ENCODE measurements at regions not wholly inside any gene's neighbourhood (a gene's known extent, or its start where the extent isn't known, plus 50 kb on each side); places are given as distances from the start of the nearest gene placed in this dataset.

- TF ChIP-seq CTCF (IDR thresholded peaks at IDR 0.05) = no peak
- Mint-ChIP-seq H3K27me3 (ENCODE audit: insufficient read depth) (no peaks in the 10 kb centered on the region; the same call in 1 of the 2 replicates), H3K9me3 (peaks cover 22% of the 10 kb centered on the region), H3K27ac (no peak overlapping the region), H3K4me1 (ENCODE audit: low read depth) (no peaks in the 10 kb centered on the region), H3K36me3 (ENCODE audit: low read depth) (no peaks in the 10 kb centered on the region), H3K4me3 (no peak overlapping the region)
- DNase-seq = no peak
Observed at GRCh38 chr7:25643286-25643685, 415.0 kb upstream of the NPVF start.

GRCh38 chr7:25643770-25644394, 415.6 kb upstream of the NPVF start:
- no peaks in the 10 kb centered on the region for H3K4me1 Mint-ChIP-seq (ENCODE audit: low read depth)
- H3K27me3 Mint-ChIP-seq (ENCODE audit: insufficient read depth) = no peaks in the 10 kb centered on the region; the same call in 1 of the 2 replicates
- no peak overlapping the region for H3K4me3 Mint-ChIP-seq
- peaks cover 23% of the 10 kb centered on the region for H3K9me3 Mint-ChIP-seq
- H3K36me3 Mint-ChIP-seq (ENCODE audit: low read depth) = no peaks in the 10 kb centered on the region
- DNase-seq = no peak
- TF ChIP-seq CTCF (IDR thresholded peaks at IDR 0.05) = no peak
- no peak overlapping the region for H3K27ac Mint-ChIP-seq

- Mint-ChIP-seq H3K9me3 (peaks cover 26% of the 10 kb centered on the region), H3K36me3 (ENCODE audit: low read depth) (no peaks in the 10 kb centered on the region), H3K27ac (no peak overlapping the region), H3K4me3 (no peak overlapping the region), H3K4me1 (ENCODE audit: low read depth) (no peaks in the 10 kb centered on the region), H3K27me3 (ENCODE audit: insufficient read depth) (no peaks in the 10 kb centered on the region; the same call in 1 of the 2 replicates)
- TF ChIP-seq CTCF (IDR thresholded peaks at IDR 0.05) = no peak
- DNase-seq = no peak
Observed at GRCh38 chr7:25646726-25647413, 418.6 kb upstream of the NPVF start.

GRCh38 chr7:25647872-25648271, 419.6 kb upstream of the NPVF start:
- H3K9me3 Mint-ChIP-seq = peaks cover 35% of the 10 kb centered on the region
- no peak overlapping the region for H3K4me3 Mint-ChIP-seq
- TF ChIP-seq CTCF (IDR thresholded peaks at IDR 0.05) = no peak
- no peaks in the 10 kb centered on the region; the same call in 1 of the 2 replicates for H3K27me3 Mint-ChIP-seq (ENCODE audit: insufficient read depth)
- 0 out of 2 replicates have a peak, but pooled peaks cover 3% of the 10 kb centered on the region for H3K36me3 Mint-ChIP-seq (ENCODE audit: low read depth)
- H3K4me1 Mint-ChIP-seq (ENCODE audit: low read depth) = no peaks in the 10 kb centered on the region
- no peak overlapping the region for H3K27ac Mint-ChIP-seq
- no peak for DNase-seq

GRCh38 chr7:25652366-25652765, 424.1 kb upstream of the NPVF start:
- no peak overlapping the region for H3K4me3 Mint-ChIP-seq
- H3K27me3 Mint-ChIP-seq (ENCODE audit: insufficient read depth) = no peaks in the 10 kb centered on the region
- no peak for DNase-seq
- no peak for TF ChIP-seq CTCF (IDR thresholded peaks at IDR 0.05)
- peaks cover 42% of the 10 kb centered on the region for H3K9me3 Mint-ChIP-seq
- 0 out of 2 replicates have a peak, but pooled peaks cover 3% of the 10 kb centered on the region for H3K36me3 Mint-ChIP-seq (ENCODE audit: low read depth)
- no peaks in the 10 kb centered on the region for H3K4me1 Mint-ChIP-seq (ENCODE audit: low read depth)
- H3K27ac Mint-ChIP-seq = no peak overlapping the region

Data from HFFc6 (cell line).